Lower lobe of right lung (tissue), 2 donors: ENCODE measurements at regions not wholly inside any gene's neighbourhood (a gene's known extent, or its start where the extent isn't known, plus 50 kb on each side); places are given as distances from the start of the nearest gene placed in this dataset.

Source experiments
- ATAC-seq, 2 donors: fragments of 200-7000 bp; cut with Tn5 transposase; one replicate each; pipeline ENCODE4 v1.9.1; 2020 to 2022; ENCODE audit warnings: mild to moderate bottlenecking in 2 of 2, moderate library complexity in 2 of 2
- DNase-seq: peaks from one replicate; pipeline ENCODE4 v3.0.0-alpha.2; 2020
- H3K27ac ChIP-seq: fragments of 200-600 bp; one replicate; pipeline ENCODE4 v1.8.0; 2022
- H3K27me3 ChIP-seq: fragments of 200-600 bp; one replicate; pipeline ENCODE4 v1.8.0; 2022; ENCODE audit warnings: low read depth
- H3K36me3 ChIP-seq: fragments of 200-600 bp; one replicate; pipeline ENCODE4 v1.8.0; 2022; ENCODE audit warnings: mild to moderate bottlenecking
- H3K4me1 ChIP-seq: fragments of 200-600 bp; one replicate; pipeline ENCODE4 v1.8.0; 2022
- H3K4me3 ChIP-seq: fragments of 200-600 bp; one replicate; pipeline ENCODE4 v1.8.0; 2022; ENCODE audit warnings: mild to moderate bottlenecking
- H3K9me3 ChIP-seq: fragments of 200-600 bp; one replicate; pipeline ENCODE4 v1.8.0; 2022
- intact Hi-C: fragments of 100-400 bp; cut with DNase I; formaldehyde crosslinking; loops from one replicate; pipeline ENCODE4 v1.11.0; 2022
- TF ChIP-seq, protein P1 (sequence below): fragments of 200-600 bp; IDR thresholded peaks from one replicate; pipeline ENCODE4 v1.8.0; 2022; ENCODE audit warnings: antibody characterized with exemption, mild to moderate bottlenecking
- donor health status: DM: no; HTN: yes; CAD: no; lungs with severe emphysema.

DNA sequence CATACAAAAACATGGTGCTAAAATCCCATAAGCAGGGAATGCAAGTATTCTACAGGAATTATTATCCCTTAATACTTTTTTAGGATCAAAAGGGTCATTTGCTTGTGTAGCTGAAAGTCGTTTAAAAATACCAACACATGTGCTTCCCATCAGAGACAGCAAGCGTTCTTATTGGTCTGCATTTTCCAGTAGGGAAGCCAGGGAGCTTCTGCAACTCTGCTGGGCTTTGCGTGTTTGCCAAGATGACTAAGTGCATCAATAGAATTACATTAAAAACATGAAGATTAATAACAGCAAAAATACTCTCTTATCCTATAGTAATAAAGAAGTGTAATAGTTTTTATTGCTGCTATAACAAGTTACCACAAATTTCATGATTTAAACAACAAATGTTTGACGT is 111.2 kb downstream of the QDPR start:
- intact Hi-C loops = no loop called here
- Histone ChIP-seq H3K36me3 (no peaks in the 10 kb centered on the region), H3K27ac (no peak overlapping the region), H3K27me3 (no peaks in the 10 kb centered on the region), H3K4me1 (no peaks in the 10 kb centered on the region), H3K9me3 (no peaks in the 10 kb centered on the region), H3K4me3 (no peak overlapping the region)
- DNase-seq = no peak
- ATAC-seq = no peak
- TF ChIP-seq, protein P1, sequence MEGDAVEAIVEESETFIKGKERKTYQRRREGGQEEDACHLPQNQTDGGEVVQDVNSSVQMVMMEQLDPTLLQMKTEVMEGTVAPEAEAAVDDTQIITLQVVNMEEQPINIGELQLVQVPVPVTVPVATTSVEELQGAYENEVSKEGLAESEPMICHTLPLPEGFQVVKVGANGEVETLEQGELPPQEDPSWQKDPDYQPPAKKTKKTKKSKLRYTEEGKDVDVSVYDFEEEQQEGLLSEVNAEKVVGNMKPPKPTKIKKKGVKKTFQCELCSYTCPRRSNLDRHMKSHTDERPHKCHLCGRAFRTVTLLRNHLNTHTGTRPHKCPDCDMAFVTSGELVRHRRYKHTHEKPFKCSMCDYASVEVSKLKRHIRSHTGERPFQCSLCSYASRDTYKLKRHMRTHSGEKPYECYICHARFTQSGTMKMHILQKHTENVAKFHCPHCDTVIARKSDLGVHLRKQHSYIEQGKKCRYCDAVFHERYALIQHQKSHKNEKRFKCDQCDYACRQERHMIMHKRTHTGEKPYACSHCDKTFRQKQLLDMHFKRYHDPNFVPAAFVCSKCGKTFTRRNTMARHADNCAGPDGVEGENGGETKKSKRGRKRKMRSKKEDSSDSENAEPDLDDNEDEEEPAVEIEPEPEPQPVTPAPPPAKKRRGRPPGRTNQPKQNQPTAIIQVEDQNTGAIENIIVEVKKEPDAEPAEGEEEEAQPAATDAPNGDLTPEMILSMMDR = no peak

DNA sequence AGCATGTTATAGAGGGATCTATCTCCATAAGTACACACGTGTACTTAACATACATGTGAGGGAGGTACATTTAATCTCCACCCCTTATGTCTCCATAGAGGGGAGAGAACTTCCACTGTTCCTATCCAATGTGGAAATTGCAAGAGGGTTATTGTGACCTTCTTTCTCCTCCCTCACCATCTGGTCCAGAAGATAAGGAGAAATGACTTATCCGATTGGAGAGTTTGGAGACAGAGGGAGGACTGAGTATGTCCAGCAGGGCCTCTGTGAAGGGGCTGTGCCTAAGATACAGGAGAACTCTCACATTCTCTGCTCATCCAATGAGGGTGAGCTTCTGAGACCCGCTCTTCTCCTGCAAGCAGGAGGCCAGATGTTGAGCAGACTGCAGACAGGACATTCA is 113.1 kb downstream of the QDPR start:
- Histone ChIP-seq H3K9me3 (no peaks in the 10 kb centered on the region), H3K27ac (no peak overlapping the region), H3K4me3 (no peak overlapping the region), H3K36me3 (no peaks in the 10 kb centered on the region), H3K4me1 (no peaks in the 10 kb centered on the region), H3K27me3 (no peaks in the 10 kb centered on the region)
- ATAC-seq (no peak), DNase-seq (no peak)
- TF ChIP-seq, protein P1 = no peak
- intact Hi-C loops = no loop called here

DNA sequence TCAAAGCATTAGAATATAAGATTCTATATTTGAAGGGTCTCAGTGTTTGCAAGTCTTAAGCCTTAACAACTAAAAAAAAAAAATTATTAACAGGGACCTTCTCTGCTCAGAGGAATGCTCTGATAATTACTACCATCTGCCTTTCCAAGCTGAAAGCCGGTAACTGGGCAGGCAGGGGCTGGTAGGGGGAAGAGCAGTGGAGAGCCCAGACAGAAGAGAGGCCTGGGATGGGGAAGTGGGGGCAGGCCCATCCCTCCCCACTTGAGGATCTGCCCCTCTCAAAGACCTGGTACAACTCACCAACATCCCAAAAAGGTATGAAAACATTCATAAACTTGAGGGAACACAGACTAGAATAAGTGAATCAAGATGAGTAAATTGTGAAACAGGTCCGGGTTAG is 113.9 kb downstream of the QDPR start:
- TF ChIP-seq, protein P1 = no peak
- DNase-seq (no peak), ATAC-seq (no peak)
- Histone ChIP-seq H3K4me1 (no peaks in the 10 kb centered on the region), H3K27me3 (no peaks in the 10 kb centered on the region), H3K36me3 (no peaks in the 10 kb centered on the region), H3K27ac (no peak overlapping the region), H3K9me3 (no peaks in the 10 kb centered on the region), H3K4me3 (no peak overlapping the region)
- intact Hi-C loops = no loop called here

DNA sequence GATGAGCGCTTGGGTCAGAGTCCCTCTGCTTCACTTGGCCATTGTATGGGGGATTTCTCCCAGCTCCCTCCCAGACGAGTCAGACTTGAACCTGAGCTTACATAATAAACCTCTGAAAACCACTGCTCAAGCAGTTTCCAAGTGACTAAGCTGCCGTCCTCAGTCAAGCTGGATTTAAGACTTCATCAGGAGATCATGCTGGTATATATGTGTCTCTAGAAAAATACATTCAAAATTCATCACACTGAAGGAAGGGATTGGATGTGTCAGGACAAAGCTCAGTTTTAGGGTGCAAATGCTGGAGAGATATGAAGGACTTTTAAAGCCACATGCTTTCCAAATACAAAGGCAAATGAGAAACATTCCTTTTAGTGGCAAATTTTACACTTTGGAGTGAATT is 114.3 kb downstream of the QDPR start:
- TF ChIP-seq, protein P1 = no peak
- Histone ChIP-seq H3K27ac (no peak overlapping the region), H3K27me3 (no peaks in the 10 kb centered on the region), H3K9me3 (no peaks in the 10 kb centered on the region), H3K4me3 (no peak overlapping the region), H3K4me1 (no peaks in the 10 kb centered on the region), H3K36me3 (no peaks in the 10 kb centered on the region)
- ATAC-seq (no peak), DNase-seq (no peak)
- intact Hi-C loops = no loop called here

DNA sequence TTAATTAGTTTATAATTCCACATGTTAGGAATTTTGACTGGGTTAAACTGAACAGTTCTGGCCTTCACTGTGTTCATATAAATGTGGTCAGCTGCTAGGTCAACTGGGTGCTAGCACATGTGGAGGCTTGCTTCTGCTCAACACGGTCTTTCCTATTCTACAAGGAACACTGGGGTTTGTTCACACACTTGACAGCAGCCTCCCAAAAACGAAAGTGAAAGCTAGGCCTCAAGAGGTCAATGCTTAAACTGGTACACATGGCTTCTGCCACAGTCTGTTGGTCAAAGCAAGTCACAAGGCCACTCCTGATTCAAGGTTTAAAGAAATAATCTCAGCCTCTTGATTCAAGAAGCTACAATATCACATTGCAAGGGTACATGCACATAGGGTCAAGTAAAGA is 126.5 kb downstream of the QDPR start:
- TF ChIP-seq, protein P1 = no peak
- H3K36me3 ChIP-seq = no peaks in the 10 kb centered on the region
- no peak overlapping the region for H3K4me3 ChIP-seq
- H3K27me3 ChIP-seq = no peaks in the 10 kb centered on the region
- ATAC-seq (peak; percentile 75 to 87), DNase-seq (no peak)
- H3K27ac ChIP-seq = no peak overlapping the region
- intact Hi-C loops = no loop called here
- H3K9me3 ChIP-seq = no peaks in the 10 kb centered on the region
- peaks cover 6% of the 10 kb centered on the region for H3K4me1 ChIP-seq

DNA sequence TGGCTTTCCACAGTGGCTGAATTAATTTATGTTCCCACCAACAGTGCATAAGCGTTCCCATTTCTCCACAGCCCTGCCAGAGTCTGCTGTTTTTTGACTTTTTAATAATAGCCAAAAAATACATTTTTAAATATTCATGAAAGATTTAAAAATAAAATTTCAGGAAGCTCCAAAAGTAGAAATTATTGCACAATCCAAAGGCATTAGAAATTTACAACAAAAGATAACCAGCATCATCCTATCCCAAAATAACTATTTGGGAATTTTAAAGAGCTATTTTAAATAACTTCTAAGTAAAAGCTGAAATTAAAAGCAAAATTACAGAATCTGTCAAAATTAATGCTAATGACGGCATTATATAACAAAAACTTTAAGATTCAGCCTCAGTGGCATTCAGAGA is 131.5 kb downstream of the QDPR start:
- Histone ChIP-seq H3K4me3 (no peak overlapping the region), H3K9me3 (no peaks in the 10 kb centered on the region), H3K4me1 (peaks cover 5% of the 10 kb centered on the region), H3K36me3 (no peaks in the 10 kb centered on the region), H3K27me3 (no peaks in the 10 kb centered on the region), H3K27ac (no peak overlapping the region)
- intact Hi-C loops = no loop called here
- TF ChIP-seq, protein P1 = no peak
- DNase-seq (no peak), ATAC-seq (no peak)
